ENCODE measurements at regions not wholly inside any gene's neighbourhood (a gene's known extent, or its start where the extent isn't known, plus 50 kb on each side); places are given as distances from the start of the nearest gene placed in this dataset.

- DNase-seq (ENCODE audit: low read depth in 1 of 2, low spot score in 1 of 2): no peak
- TF ChIP-seq POLR2AphosphoS5 (IDR thresholded peaks at IDR 0.05; ENCODE audit: low read depth) (no peak), SPI1 (IDR thresholded peaks at IDR 0.05; ENCODE audit: borderline replicate concordance, low read depth) (no peak), REST (IDR thresholded peaks at IDR 0.05; ENCODE audit: insufficient replicate concordance, low read depth) (no peak), CTCF (IDR thresholded peaks at IDR 0.05; ENCODE audit: insufficient read depth, low read length) (no peak), GABPA (IDR thresholded peaks at IDR 0.05; ENCODE audit: low read depth) (no peak)
- H3K27ac ChIP-seq (replicated peaks): no peak overlapping the region
- H3K27me3 ChIP-seq (ENCODE audit: insufficient read depth, poor library complexity, severe bottlenecking): no peaks in the 10 kb centered on the region
- H3K4me3 ChIP-seq (replicated peaks; ENCODE audit: insufficient read depth, low read length): no peak overlapping the region
Measured at GRCh38 chr19:32206065-32206464, 139.3 kb upstream of the ZNF507 start.

- no peak for DNase-seq (ENCODE audit: low read depth in 1 of 2, low spot score in 1 of 2)
- TF ChIP-seq REST (IDR thresholded peaks at IDR 0.05; ENCODE audit: insufficient replicate concordance, low read depth) (no peak), SPI1 (IDR thresholded peaks at IDR 0.05; ENCODE audit: borderline replicate concordance, low read depth) (no peak), GABPA (IDR thresholded peaks at IDR 0.05; ENCODE audit: low read depth) (no peak), POLR2AphosphoS5 (IDR thresholded peaks at IDR 0.05; ENCODE audit: low read depth) (no peak), CTCF (IDR thresholded peaks at IDR 0.05; ENCODE audit: insufficient read depth, low read length) (no peak)
- Histone ChIP-seq H3K4me3 (replicated peaks; ENCODE audit: insufficient read depth, low read length) (no peak overlapping the region), H3K27me3 (ENCODE audit: insufficient read depth, poor library complexity, severe bottlenecking) (no peaks in the 10 kb centered on the region), H3K27ac (replicated peaks) (no peak overlapping the region)
Measured at GRCh38 chr19:32208060-32208459, 137.3 kb upstream of the ZNF507 start.

GRCh38 chr19:32219392-32219791 is 126.0 kb upstream of the ZNF507 start:
- DNase-seq (ENCODE audit: low read depth in 1 of 2, low spot score in 1 of 2): no peak
- Histone ChIP-seq H3K27me3 (ENCODE audit: insufficient read depth, poor library complexity, severe bottlenecking) (peaks cover 13% of the 10 kb centered on the region), H3K27ac (replicated peaks) (no peak overlapping the region), H3K4me3 (replicated peaks; ENCODE audit: insufficient read depth, low read length) (no peak overlapping the region)
- no peak for TF ChIP-seq POLR2AphosphoS5 (IDR thresholded peaks at IDR 0.05; ENCODE audit: low read depth)
- TF ChIP-seq CTCF (IDR thresholded peaks at IDR 0.05; ENCODE audit: insufficient read depth, low read length): no peak
- no peak for TF ChIP-seq SPI1 (IDR thresholded peaks at IDR 0.05; ENCODE audit: borderline replicate concordance, low read depth)

GRCh38 chr19:32219881-32220472 is 125.4 kb upstream of the ZNF507 start:
- no peak for TF ChIP-seq POLR2AphosphoS5 (IDR thresholded peaks at IDR 0.05; ENCODE audit: low read depth)
- no peak for TF ChIP-seq CTCF (IDR thresholded peaks at IDR 0.05; ENCODE audit: insufficient read depth, low read length)
- no peak for TF ChIP-seq REST (IDR thresholded peaks at IDR 0.05; ENCODE audit: insufficient replicate concordance, low read depth)
- TF ChIP-seq GABPA (IDR thresholded peaks at IDR 0.05; ENCODE audit: low read depth): no peak
- no peak for TF ChIP-seq SPI1 (IDR thresholded peaks at IDR 0.05; ENCODE audit: borderline replicate concordance, low read depth)
- H3K27ac ChIP-seq (replicated peaks): no peak overlapping the region
- no peak overlapping the region for H3K4me3 ChIP-seq (replicated peaks; ENCODE audit: insufficient read depth, low read length)
- peaks cover 16% of the 10 kb centered on the region for H3K27me3 ChIP-seq (ENCODE audit: insufficient read depth, poor library complexity, severe bottlenecking)
- DNase-seq (ENCODE audit: low read depth in 1 of 2, low spot score in 1 of 2): no peak

All from HL-60 (cell line).